ENCODE measurements at regions not wholly inside any gene's neighbourhood (a gene's known extent, or its start where the extent isn't known, plus 50 kb on each side); places are given as distances from the start of the nearest gene placed in this dataset.
"Not testable (repeated sequence)": the region's sequence is repeated elsewhere in the genome, so short reads cannot be mapped to it uniquely, and the experiment has no call there.

- TF ChIP-seq, protein P1, sequence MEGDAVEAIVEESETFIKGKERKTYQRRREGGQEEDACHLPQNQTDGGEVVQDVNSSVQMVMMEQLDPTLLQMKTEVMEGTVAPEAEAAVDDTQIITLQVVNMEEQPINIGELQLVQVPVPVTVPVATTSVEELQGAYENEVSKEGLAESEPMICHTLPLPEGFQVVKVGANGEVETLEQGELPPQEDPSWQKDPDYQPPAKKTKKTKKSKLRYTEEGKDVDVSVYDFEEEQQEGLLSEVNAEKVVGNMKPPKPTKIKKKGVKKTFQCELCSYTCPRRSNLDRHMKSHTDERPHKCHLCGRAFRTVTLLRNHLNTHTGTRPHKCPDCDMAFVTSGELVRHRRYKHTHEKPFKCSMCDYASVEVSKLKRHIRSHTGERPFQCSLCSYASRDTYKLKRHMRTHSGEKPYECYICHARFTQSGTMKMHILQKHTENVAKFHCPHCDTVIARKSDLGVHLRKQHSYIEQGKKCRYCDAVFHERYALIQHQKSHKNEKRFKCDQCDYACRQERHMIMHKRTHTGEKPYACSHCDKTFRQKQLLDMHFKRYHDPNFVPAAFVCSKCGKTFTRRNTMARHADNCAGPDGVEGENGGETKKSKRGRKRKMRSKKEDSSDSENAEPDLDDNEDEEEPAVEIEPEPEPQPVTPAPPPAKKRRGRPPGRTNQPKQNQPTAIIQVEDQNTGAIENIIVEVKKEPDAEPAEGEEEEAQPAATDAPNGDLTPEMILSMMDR (IDR thresholded peaks at IDR 0.05 in 2 of 3, conservative IDR thresholded peaks at IDR 0.05 in 1 of 3; ENCODE audit: borderline replicate concordance in 1 of 3, insufficient read depth in 1 of 3, low read depth in 2 of 3, low read length in 2 of 3) = not testable (repeated sequence)
- TF ChIP-seq EZH2 (IDR thresholded peaks at IDR 0.05); EGR1 (IDR thresholded peaks at IDR 0.05; ENCODE audit: low read depth): not testable (repeated sequence)
Measured at GRCh38 chr7:32668387-32669097, 173.3 kb downstream of the AVL9 start.
